GM12875 (cell line): ENCODE measurements at regions not wholly inside any gene's neighbourhood (a gene's known extent, or its start where the extent isn't known, plus 50 kb on each side); places are given as distances from the start of the nearest gene placed in this dataset.

Experiments
- H3K4me3 ChIP-seq: one replicate; pipeline ENCODE4 v1.5.1; 2011; ENCODE audit warnings: low read depth, low read length, control low read depth
- CTCF ChIP-seq: IDR thresholded peaks from 2 replicates; pipeline ENCODE4 v1.5.1; 2011; ENCODE audit warnings: low read depth, mild to moderate bottlenecking, control low read depth, inconsistent platforms, low read length, moderate library complexity, borderline replicate concordance; ENCODE audit not compliant: insufficient read depth

GRCh38 chr9:78549711-78550110, 252.8 kb downstream of the PSAT1 start:
- TF ChIP-seq CTCF: no peak
- no peak overlapping the region for H3K4me3 ChIP-seq

GRCh38 chr9:78552802-78553201, 255.9 kb downstream of the PSAT1 start:
- TF ChIP-seq CTCF: no peak
- no peak overlapping the region for H3K4me3 ChIP-seq

- no peak for TF ChIP-seq CTCF
- no peak overlapping the region for H3K4me3 ChIP-seq
These were observed 260.6 kb downstream of the PSAT1 start for GRCh38 chr9:78557540-78557939.

GRCh38 chr9:78559449-78559885, 262.5 kb downstream of the PSAT1 start:
- TF ChIP-seq CTCF: no peak
- H3K4me3 ChIP-seq: no peak overlapping the region

GRCh38 chr9:78562021-78562420, 265.1 kb downstream of the PSAT1 start:
- no peak for TF ChIP-seq CTCF
- H3K4me3 ChIP-seq: no peak overlapping the region

GRCh38 chr9:78563269-78563668, 266.3 kb downstream of the PSAT1 start:
- no peak overlapping the region for H3K4me3 ChIP-seq
- TF ChIP-seq CTCF: no peak

- no peak overlapping the region for H3K4me3 ChIP-seq
These were observed 268.6 kb downstream of the PSAT1 start for GRCh38 chr9:78565481-78565880.

More at GRCh38 chr9:78565481-78565880, 268.6 kb downstream of the PSAT1 start:
- no peak for TF ChIP-seq CTCF
